Choroid plexus epithelial cell (primary cell): ENCODE measurements at regions not wholly inside any gene's neighbourhood (a gene's known extent, or its start where the extent isn't known, plus 50 kb on each side); places are given as distances from the start of the nearest gene placed in this dataset.
"Not testable (repeated sequence)": the region's sequence is repeated elsewhere in the genome, so short reads cannot be mapped to it uniquely, and the experiment has no call there.

Source experiments
- DNase-seq: peaks from one replicate; pipeline ENCODE4 v3.0.0-alpha.2; 2010; ENCODE audit warnings: low read depth
- H3K4me3 ChIP-seq: 2 replicates; pipeline ENCODE4 v1.5.1; 2011; ENCODE audit warnings: low read depth, mild to moderate bottlenecking, control low read depth, low read length, moderate library complexity
- TF ChIP-seq, protein P1 (sequence below): conservative IDR thresholded peaks from 2 replicates; pipeline ENCODE4 v1.5.1; 2011; ENCODE audit warnings: low read depth, mild to moderate bottlenecking, control low read depth, inconsistent platforms, low read length, moderate library complexity

DNA sequence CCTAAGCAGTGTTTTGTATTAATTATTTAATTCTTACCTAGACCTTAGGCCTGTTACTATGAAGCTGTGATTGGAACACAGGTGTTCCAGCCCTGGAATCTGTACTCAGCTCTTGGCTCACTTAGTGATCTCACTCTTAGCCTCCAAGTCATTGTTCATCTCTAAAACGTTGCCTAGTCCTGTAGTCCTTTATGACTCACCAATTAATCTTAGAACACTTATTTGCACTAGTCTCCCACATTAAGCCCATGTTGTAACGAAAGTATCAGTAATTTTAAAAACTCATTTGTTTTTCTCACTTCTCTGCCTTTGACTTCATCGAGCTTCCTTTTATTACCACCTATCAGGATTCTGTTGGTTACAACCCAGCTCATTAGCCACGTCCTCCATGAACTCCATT, 1224.7 kb upstream of the TENM3 start:
- H3K4me3 ChIP-seq, result no peak overlapping the region
- TF ChIP-seq, protein P1, sequence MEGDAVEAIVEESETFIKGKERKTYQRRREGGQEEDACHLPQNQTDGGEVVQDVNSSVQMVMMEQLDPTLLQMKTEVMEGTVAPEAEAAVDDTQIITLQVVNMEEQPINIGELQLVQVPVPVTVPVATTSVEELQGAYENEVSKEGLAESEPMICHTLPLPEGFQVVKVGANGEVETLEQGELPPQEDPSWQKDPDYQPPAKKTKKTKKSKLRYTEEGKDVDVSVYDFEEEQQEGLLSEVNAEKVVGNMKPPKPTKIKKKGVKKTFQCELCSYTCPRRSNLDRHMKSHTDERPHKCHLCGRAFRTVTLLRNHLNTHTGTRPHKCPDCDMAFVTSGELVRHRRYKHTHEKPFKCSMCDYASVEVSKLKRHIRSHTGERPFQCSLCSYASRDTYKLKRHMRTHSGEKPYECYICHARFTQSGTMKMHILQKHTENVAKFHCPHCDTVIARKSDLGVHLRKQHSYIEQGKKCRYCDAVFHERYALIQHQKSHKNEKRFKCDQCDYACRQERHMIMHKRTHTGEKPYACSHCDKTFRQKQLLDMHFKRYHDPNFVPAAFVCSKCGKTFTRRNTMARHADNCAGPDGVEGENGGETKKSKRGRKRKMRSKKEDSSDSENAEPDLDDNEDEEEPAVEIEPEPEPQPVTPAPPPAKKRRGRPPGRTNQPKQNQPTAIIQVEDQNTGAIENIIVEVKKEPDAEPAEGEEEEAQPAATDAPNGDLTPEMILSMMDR, result no peak
- no peak for DNase-seq

DNA sequence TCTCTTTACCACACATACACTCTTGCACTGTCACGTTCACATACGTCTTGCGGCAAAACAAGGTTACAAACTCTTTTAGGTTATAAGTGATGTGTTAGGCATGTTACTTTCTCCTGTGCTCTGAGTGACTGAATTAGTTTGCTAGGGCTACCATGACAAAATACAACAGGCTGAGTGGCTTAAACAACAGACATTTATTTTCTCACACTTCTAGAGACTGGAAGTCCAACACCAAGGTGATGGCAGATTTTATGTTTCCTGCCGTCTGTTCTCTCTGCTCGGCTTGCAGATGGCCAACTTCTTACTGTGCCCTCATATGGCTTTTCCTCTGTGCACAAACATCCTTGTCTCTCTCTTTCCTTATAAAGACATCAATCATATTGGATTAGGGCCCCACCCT, 1224.3 kb upstream of the TENM3 start:
- TF ChIP-seq, protein P1, result no peak
- no peak for DNase-seq
- H3K4me3 ChIP-seq, result no peak overlapping the region

DNA sequence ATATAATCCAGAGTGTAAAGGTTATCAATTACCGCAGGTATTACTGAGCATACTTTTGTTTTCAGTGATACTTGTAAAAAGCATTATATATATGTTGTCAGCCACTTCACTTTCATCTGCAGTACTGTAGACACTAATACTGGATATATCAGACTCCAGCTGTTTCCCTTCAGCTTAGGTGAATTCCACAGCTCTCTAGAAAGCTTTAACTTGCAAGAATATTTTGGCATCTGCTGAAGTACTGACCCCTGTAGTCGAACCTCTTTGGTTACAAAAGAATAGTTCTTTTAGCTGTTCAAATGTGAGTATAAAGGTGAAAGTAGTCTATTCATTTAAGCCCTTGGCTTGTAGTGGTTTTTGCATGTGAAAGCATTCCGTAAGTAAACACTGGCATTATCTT, 1222.7 kb upstream of the TENM3 start:
- no peak for DNase-seq
- H3K4me3 ChIP-seq, result no peak overlapping the region
- TF ChIP-seq, protein P1, result no peak

DNA sequence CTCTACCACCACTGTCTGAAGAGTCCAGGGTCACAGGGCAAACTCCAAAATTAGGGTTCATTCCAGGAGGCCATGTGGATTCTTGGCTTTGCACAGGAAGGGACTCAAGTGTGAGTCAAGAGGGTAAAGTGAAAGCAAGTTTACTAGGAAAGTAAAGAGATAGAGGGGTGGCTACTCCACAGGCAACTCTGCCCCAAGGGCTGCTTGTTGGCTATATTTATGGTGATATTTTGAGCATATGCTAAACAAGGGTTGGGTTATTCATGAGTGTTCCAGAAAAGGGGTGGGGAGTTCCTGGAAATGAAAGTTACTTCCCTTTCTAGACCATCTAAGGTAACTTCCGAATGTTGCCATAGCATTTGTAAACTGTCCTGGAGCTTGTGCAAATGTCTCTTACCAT, 1222.0 kb upstream of the TENM3 start:
- TF ChIP-seq, protein P1, result no peak
- no peak overlapping the region for H3K4me3 ChIP-seq
- DNase-seq, result no peak

DNA sequence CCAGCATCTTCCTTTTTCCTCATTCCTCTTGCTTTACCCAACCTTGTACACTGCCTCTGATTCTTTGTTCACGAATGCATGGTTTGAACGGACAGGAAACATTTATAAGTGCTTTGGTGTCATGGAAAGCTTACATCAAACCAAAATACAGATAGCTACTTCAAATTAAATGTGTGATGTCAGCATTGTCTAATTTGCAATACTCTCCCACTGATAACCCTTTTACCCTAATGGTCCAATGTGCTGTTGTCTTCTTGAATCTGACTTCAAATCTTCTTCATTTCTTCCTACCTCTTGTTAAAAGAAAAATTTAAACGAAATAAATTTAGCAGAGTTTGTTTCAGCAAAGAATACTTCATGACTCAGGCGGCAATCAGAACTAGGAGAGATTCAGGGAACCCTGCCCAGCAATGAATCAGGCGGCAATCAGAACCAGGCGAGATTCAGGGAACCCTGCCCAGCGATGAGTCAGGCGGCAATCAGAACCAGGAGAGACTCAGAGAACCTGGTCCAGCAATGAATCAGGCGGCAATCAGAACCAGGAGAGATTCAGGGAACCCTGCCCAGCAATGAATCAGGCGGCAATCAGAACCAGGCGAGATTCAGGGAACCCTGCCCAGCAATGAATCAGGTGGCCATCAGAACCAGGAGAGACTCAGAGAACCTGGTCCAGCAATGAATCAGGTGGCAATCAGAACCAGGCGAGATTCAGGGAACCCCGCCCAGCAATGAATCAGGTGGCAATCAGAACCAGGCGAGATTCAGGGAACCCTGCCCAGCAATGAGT, 1212.9 kb upstream of the TENM3 start:
- not testable (repeated sequence) for H3K4me3 ChIP-seq
- peak; percentile 15 for DNase-seq

DNA sequence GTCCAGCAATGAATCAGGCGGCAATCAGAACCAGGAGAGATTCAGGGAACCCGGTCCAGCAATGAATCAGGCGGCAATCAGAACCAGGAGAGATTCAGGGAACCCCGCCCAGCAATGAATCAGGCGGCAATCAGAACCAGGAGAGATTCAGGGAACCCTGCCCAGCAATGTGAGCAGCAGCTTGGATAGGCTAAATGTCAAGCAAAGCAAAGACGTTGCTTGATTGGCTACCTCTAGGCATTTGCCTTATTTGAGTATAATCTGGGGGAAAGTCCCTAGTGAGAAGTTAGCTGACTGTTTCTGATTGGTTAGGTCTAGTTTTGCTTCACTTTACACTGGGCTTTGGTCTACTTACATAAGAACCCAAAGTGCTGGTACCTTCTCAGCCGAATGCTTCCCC, 1212.2 kb upstream of the TENM3 start:
- no peak overlapping the region for H3K4me3 ChIP-seq
- peak; percentile 12 for DNase-seq
- TF ChIP-seq, protein P1, result no peak

DNA sequence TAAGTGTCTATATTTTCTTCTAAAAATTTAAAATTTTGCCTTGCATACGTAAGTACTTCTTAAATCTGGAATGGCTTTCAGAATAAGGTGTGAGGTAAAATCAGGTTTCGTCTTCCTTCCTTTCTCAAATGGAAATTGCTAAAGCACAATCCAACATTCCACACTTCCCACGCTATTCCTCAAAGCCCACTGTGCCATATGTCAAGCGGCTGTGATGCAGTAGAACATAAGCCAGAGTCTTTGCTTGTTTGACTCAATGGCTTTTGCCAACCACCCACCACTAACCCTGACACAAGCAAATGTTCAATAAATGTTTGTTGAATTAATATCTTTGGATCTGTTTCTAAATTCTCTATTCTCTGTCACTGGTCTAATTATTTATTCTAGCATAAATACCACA, 1199.7 kb upstream of the TENM3 start:
- H3K4me3 ChIP-seq, result no peak overlapping the region
- TF ChIP-seq, protein P1, result no peak
- no peak for DNase-seq

DNA sequence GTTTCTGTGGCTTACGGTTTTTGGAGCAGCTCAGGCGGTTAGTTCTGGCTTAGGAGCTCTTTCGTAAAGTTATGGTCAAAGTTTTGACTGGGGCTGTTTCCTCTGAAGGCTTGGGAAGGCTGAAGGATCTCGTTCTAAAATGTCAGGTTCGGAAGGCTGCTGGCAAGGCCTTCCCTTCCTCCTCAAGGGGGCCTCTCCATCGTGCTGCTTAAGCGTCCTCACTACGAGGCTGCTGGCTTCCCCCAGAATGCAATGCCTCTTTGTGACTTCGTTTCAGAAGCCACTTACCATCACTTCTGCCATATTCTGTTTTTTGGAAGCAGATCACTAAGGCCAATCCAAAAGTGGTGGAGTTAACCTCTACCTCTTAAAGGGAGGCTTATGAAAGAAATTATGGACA, 1196.4 kb upstream of the TENM3 start:
- TF ChIP-seq, protein P1, result no peak
- DNase-seq, result no peak
- H3K4me3 ChIP-seq, result no peak overlapping the region
